Caco-2 (cell line): ENCODE measurements at regions not wholly inside any gene's neighbourhood (a gene's known extent, or its start where the extent isn't known, plus 50 kb on each side); places are given as distances from the start of the nearest gene placed in this dataset.

Experiments
- BruUV-seq: library from RNA; stranded (reverse); fragments of 400-500 nt; replicated peaks from 2 replicates; lab custom pipeline; 2021; lab: Mats Ljungman, UMichigan
- CTCF ChIA-PET: fragments of 300-600 bp; sonication (Branson Sonifier 250); formaldehyde crosslinking; loops from one replicate; lab custom pipeline; 2022; ENCODE audit warnings: antibody characterized with exemption; lab: Charles Lee
- POLR2A ChIA-PET: fragments of 300-600 bp; sonication (Branson Sonifier 250); formaldehyde crosslinking; loops from one replicate; lab custom pipeline; 2022; ENCODE audit warnings: antibody characterized with exemption; lab: Charles Lee
- DNase-seq, 2 experiments: peaks; one replicate each; pipeline versions ENCODE4 v3.0.0 to v3.0.0-alpha.2; 2020 to 2022
- H3K27me3 ChIP-seq: replicated peaks from 2 replicates; pipeline ENCODE4 v1.6.0; 2011; ENCODE audit warnings: low read length; ENCODE audit not compliant: control insufficient read depth, insufficient read depth
- H3K36me3 ChIP-seq: 2 replicates; pipeline ENCODE4 v1.5.1; 2011; ENCODE audit warnings: low read length; ENCODE audit not compliant: control insufficient read depth, insufficient read depth
- H3K4me1 ChIP-seq: fragments of 250-450 bp; sonication (Bioruptor Pico); 2 replicates; pipeline ENCODE4 v1.5.1; 2020; ENCODE audit warnings: mild to moderate bottlenecking
- H3K4me3 ChIP-seq: 2 replicates; pipeline ENCODE4 v1.5.1; 2011; ENCODE audit warnings: low read depth, mild to moderate bottlenecking, control low read depth, low read length
- H3K9me3 ChIP-seq: fragments of 250-450 bp; sonication (Bioruptor Pico); 2 replicates; pipeline ENCODE4 v1.5.1; 2020; ENCODE audit warnings: mild to moderate bottlenecking, moderate library complexity
- H3K27ac Mint-ChIP-seq: one replicate; pipeline ENCODE4 v1.8.0; 2022; ENCODE audit warnings: mixed read lengths; ENCODE audit not compliant: unreplicated experiment
- H3K27me3 Mint-ChIP-seq: one replicate; pipeline ENCODE4 v1.8.0; 2022; ENCODE audit warnings: mixed read lengths; ENCODE audit not compliant: insufficient read depth, unreplicated experiment
- H3K36me3 Mint-ChIP-seq: one replicate; pipeline ENCODE4 v1.8.0; 2022; ENCODE audit warnings: mild to moderate bottlenecking, mixed read lengths; ENCODE audit not compliant: insufficient read depth, unreplicated experiment
- H3K4me1 Mint-ChIP-seq: one replicate; pipeline ENCODE4 v1.8.0; 2022; ENCODE audit warnings: low read depth, mixed read lengths; ENCODE audit not compliant: unreplicated experiment
- H3K4me3 Mint-ChIP-seq: one replicate; pipeline ENCODE4 v1.8.0; 2022; ENCODE audit warnings: mild to moderate bottlenecking, moderate library complexity, mixed read lengths; ENCODE audit not compliant: unreplicated experiment
- H3K9me3 Mint-ChIP-seq: one replicate; pipeline ENCODE4 v1.8.0; 2022; ENCODE audit warnings: mixed read lengths; ENCODE audit not compliant: unreplicated experiment
- CTCF ChIP-seq, 2 experiments: fragments of 200-600 bp in 1 of 2; IDR thresholded peaks; 1 replicate in 1 of 2; 2 replicates in 1 of 2; pipeline versions ENCODE4 v1.5.1 to v1.8.0; 2011 to 2022; ENCODE audit warnings: antibody characterized with exemption in 1 of 2, control low read depth in 1 of 2, inconsistent platforms in 1 of 2, low read depth in 1 of 2, low read length in 1 of 2, mild to moderate bottlenecking in 1 of 2, moderate library complexity in 1 of 2; ENCODE audit not compliant: insufficient read depth in 1 of 2, severe bottlenecking in 1 of 2, unreplicated experiment in 1 of 2
- intact Hi-C: fragments of 100-400 bp; cut with micrococcal nuclease; formaldehyde crosslinking; loops from one replicate; pipeline ENCODE4 v1.10.0; 2022; ENCODE audit not compliant: unreplicated experiment

DNA sequence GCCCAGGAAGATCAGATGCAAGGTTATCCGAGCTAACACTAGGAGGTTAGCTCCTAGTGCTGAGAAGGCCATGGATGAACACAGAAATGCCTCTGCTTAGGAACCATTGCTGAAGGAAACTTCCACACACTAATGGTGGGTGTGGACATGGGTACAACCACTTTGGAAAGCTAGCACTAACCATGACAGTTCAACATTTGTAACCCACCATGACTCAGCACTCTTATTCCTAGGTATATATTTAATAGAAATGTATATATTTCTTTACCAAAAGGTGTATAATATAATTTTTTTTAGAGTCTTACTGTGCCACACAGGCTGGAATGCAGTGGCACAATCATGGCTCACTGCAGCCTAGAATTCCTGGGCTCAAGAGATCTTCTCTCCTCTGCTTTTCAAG lies 85.3 kb upstream of the BTBD3 start:
- H3K27me3 Mint-ChIP-seq = no peaks in the 10 kb centered on the region
- intact Hi-C loops = no loop called here
- no peaks in the 10 kb centered on the region for H3K4me1 ChIP-seq
- no peak overlapping the region for H3K4me3 ChIP-seq
- TF ChIP-seq CTCF (IDR thresholded peaks at IDR 0.05; ENCODE audit: insufficient read depth in 1 of 2, low read depth in 1 of 2, low read length in 1 of 2, severe bottlenecking in 1 of 2, unreplicated experiment in 1 of 2) = no peak
- no TSS peak for BruUV-seq
- H3K9me3 ChIP-seq = no peaks in the 10 kb centered on the region
- peaks cover 2% of the 10 kb centered on the region for H3K4me1 Mint-ChIP-seq
- H3K36me3 ChIP-seq = no peaks in the 10 kb centered on the region
- H3K27ac Mint-ChIP-seq = no peak overlapping the region
- H3K4me3 Mint-ChIP-seq = no peak overlapping the region
- ChIA-PET POLR2A (no interaction called here), CTCF (no interaction called here)
- peaks cover 3% of the 10 kb centered on the region for H3K9me3 Mint-ChIP-seq
- no peaks in the 10 kb centered on the region; the same call in 1 of the 2 replicates for H3K27me3 ChIP-seq
- DNase-seq = no peak
- no peaks in the 10 kb centered on the region for H3K36me3 Mint-ChIP-seq

DNA sequence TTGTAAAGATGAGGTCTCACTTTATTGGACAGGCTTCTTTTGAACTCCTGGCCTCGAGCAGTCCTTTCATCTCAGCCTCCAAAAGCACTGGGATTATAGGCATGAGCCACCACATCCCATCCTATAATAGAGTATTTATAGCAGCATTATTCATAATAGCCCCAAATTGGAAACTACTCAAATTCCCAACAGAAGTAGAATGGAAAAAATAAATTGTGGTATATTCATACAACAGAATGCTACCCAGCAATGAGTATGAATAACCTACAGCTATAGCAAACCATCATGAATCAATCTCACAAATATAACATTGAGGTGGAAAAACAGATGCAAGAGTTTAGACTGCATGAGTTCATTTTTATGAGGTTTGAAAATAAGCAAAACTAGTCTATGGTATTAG lies 84.8 kb upstream of the BTBD3 start:
- Mint-ChIP-seq H3K4me3 (no peak overlapping the region), H3K27me3 (no peaks in the 10 kb centered on the region), H3K4me1 (no peaks in the 10 kb centered on the region), H3K36me3 (no peaks in the 10 kb centered on the region), H3K27ac (no peak overlapping the region), H3K9me3 (no peaks in the 10 kb centered on the region)
- intact Hi-C loops = no loop called here
- ChIA-PET CTCF (no interaction called here), POLR2A (no interaction called here)
- Histone ChIP-seq H3K9me3 (no peaks in the 10 kb centered on the region), H3K4me1 (no peaks in the 10 kb centered on the region), H3K36me3 (no peaks in the 10 kb centered on the region), H3K4me3 (no peak overlapping the region), H3K27me3 (no peaks in the 10 kb centered on the region; the same call in 1 of the 2 replicates)
- BruUV-seq = no TSS peak
- DNase-seq = no peak
- TF ChIP-seq CTCF (IDR thresholded peaks at IDR 0.05; ENCODE audit: insufficient read depth in 1 of 2, low read depth in 1 of 2, low read length in 1 of 2, severe bottlenecking in 1 of 2, unreplicated experiment in 1 of 2) = no peak

DNA sequence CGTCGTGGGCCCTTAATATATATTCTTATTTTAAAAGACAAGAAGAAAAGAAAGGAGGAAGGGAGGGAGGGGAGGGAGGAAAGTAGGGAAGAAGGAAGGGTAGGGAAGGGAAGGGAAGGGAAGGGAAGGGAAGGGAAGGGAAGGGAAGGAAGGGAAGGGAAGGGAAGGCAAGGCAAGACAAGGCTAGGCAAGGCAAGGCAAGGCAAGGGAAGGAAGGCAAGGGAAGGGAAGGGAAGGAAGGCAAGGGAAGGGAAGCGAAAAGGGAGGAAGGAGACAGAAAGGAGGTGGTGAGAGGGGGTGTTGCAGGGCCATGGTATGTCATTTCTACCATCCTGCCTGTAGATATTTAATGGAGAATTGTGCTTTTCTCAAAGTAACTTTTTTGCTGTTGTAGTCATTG lies 83.9 kb upstream of the BTBD3 start:
- Mint-ChIP-seq H3K4me3 (no peak overlapping the region), H3K27ac (no peak overlapping the region), H3K9me3 (no peaks in the 10 kb centered on the region), H3K36me3 (no peaks in the 10 kb centered on the region), H3K4me1 (no peaks in the 10 kb centered on the region), H3K27me3 (no peaks in the 10 kb centered on the region)
- DNase-seq = no peak
- ChIA-PET POLR2A (no interaction called here), CTCF (no interaction called here)
- H3K9me3 ChIP-seq = no peaks in the 10 kb centered on the region
- no peaks in the 10 kb centered on the region for H3K4me1 ChIP-seq
- no peak for TF ChIP-seq CTCF (IDR thresholded peaks at IDR 0.05; ENCODE audit: insufficient read depth in 1 of 2, low read depth in 1 of 2, low read length in 1 of 2, severe bottlenecking in 1 of 2, unreplicated experiment in 1 of 2)
- no TSS peak for BruUV-seq
- no peak overlapping the region for H3K4me3 ChIP-seq
- intact Hi-C loops = no loop called here
- H3K36me3 ChIP-seq = no peaks in the 10 kb centered on the region
- H3K27me3 ChIP-seq = no peaks in the 10 kb centered on the region; the same call in 1 of the 2 replicates
